ENCODE measurements at regions not wholly inside any gene's neighbourhood (a gene's known extent, or its start where the extent isn't known, plus 50 kb on each side); places are given as distances from the start of the nearest gene placed in this dataset.

- TF ChIP-seq POLR2AphosphoS5 (IDR thresholded peaks at IDR 0.05; ENCODE audit: insufficient read depth in 1 of 2, low read depth in 1 of 2) (no peak), CTCF (IDR thresholded peaks at IDR 0.05) (no peak), POLR2A (IDR thresholded peaks at IDR 0.05) (no peak)
Measured at GRCh38 chrX:19181345-19181744, 59.1 kb upstream of the ADGRG2 start.

Data from vagina (tissue), 2 donors.